Right lobe of liver (tissue), 6 donors: ENCODE measurements at regions not wholly inside any gene's neighbourhood (a gene's known extent, or its start where the extent isn't known, plus 50 kb on each side); places are given as distances from the start of the nearest gene placed in this dataset.

Experiments
- ATAC-seq, 4 donors: fragments of 200-7000 bp; cut with Tn5 transposase; one replicate each; pipeline ENCODE4 v1.9.1; 2020; ENCODE audit warnings: mild to moderate bottlenecking in 4 of 4, moderate library complexity in 4 of 4
- DNase-seq, 3 donors: peaks; one replicate each; pipeline ENCODE4 v3.0.0-alpha.2; 2020
- H3K27ac ChIP-seq, 3 donors: fragments of 200-600 bp; one replicate each; pipeline ENCODE4 v1.8.0; 2022
- H3K27me3 ChIP-seq, 2 donors: fragments of 200-600 bp; one replicate each; pipeline ENCODE4 v1.8.0; 2022
- H3K36me3 ChIP-seq, 4 donors: fragments of 200-600 bp; sonication (generic) in 1 of 4; one replicate each; pipeline versions ENCODE4 v1.5.1 to v1.8.0; 2017 to 2022; ENCODE audit warnings: control low read depth in 1 of 4
- H3K4me1 ChIP-seq, 4 donors: fragments of 200-600 bp; sonication (generic) in 1 of 4; one replicate each; pipeline versions ENCODE4 v1.5.1 to v1.8.0; 2017 to 2022; ENCODE audit warnings: control low read depth in 1 of 4
- H3K4me3 ChIP-seq, 3 donors: fragments of 200-600 bp; one replicate each; pipeline ENCODE4 v1.8.0; 2022
- H3K9me3 ChIP-seq, 4 donors: fragments of 200-600 bp; sonication (generic) in 1 of 4; one replicate each; pipeline versions ENCODE4 v1.5.1 to v1.8.0; 2017 to 2022; ENCODE audit warnings: control low read depth in 1 of 4
- CTCF ChIP-seq, 4 donors: fragments of 200-600 bp in 3 of 4; fragments of 450-650 bp in 1 of 4; IDR thresholded peaks; one replicate each; pipeline versions ENCODE4 v1.5.1 to v1.8.0; 2016 to 2022; ENCODE audit warnings: antibody characterized with exemption in 4 of 4, mild to moderate bottlenecking in 2 of 4
- POLR2A ChIP-seq: fragments of 450-650 bp; IDR thresholded peaks from one replicate; pipeline ENCODE4 v1.6.1; 2017; ENCODE audit warnings: antibody characterized with exemption, mild to moderate bottlenecking
- WGBS: methylation state at CpG from one replicate; pipeline ENCODE4 v1.1.6; 2018; ENCODE audit warnings: low coverage, low lambda C conversion rate; ENCODE audit not compliant: insufficient coverage; ENCODE audit errors: missing lambda C conversion rate; 5-methylcytosine and 5-hydroxymethylcytosine counted together
- intact Hi-C, 2 donors: fragments of 100-400 bp; cut with DNase I; formaldehyde crosslinking; loops; one replicate each; pipeline versions ENCODE4 v1.11.2 to v1.14.1; 2022
- donor health status: DM: no; HTN: yes; CAD: no.
- donor health status: DM: no; HTN: no; CAD: no.
- donor health status: DM: no; HTN: no; CAD: no.
- donor health status: DM: no; HTN: yes; CAD: no.
- donor health status: DM: no; HTN: yes; CAD: no.

GRCh38 chr2:5253263-5253662 lies 438.9 kb upstream of the SOX11 start:
- DNase-seq, result no peak
- 64% methylated on average over 9 of the region's 9 CpGs for WGBS
- H3K9me3 ChIP-seq, result no peaks in the 10 kb centered on the region
- H3K36me3 ChIP-seq, result no peaks in the 10 kb centered on the region
- ATAC-seq, result no peak
- no peaks in the 10 kb centered on the region for H3K27me3 ChIP-seq
- H3K27ac ChIP-seq, result no peak overlapping the region
- intact Hi-C loops, result no loop called here
- TF ChIP-seq POLR2A (no peak), CTCF (IDR thresholded peaks at IDR 0.05) (no peak)
- H3K4me3 ChIP-seq, result no peak overlapping the region
- no peaks in the 10 kb centered on the region for H3K4me1 ChIP-seq

GRCh38 chr2:5254791-5255332 lies 437.3 kb upstream of the SOX11 start:
- H3K27me3 ChIP-seq, result no peaks in the 10 kb centered on the region
- DNase-seq (no peak), ATAC-seq (no peak)
- H3K9me3 ChIP-seq, result no peaks in the 10 kb centered on the region
- no peaks in the 10 kb centered on the region for H3K4me1 ChIP-seq
- 57% methylated on average over 8 of the region's 8 CpGs for WGBS
- intact Hi-C loops, result no loop called here
- no peaks in the 10 kb centered on the region for H3K36me3 ChIP-seq
- TF ChIP-seq POLR2A (no peak), CTCF (IDR thresholded peaks at IDR 0.05) (no peak)
- no peak overlapping the region for H3K27ac ChIP-seq
- H3K4me3 ChIP-seq, result no peak overlapping the region

- H3K27ac ChIP-seq, result no peak overlapping the region
- no peak overlapping the region for H3K4me3 ChIP-seq
- DNase-seq (no peak), ATAC-seq (no peak)
- no peaks in the 10 kb centered on the region for H3K27me3 ChIP-seq
- 53% methylated on average over 1 of the region's 1 CpG for WGBS
- no peaks in the 10 kb centered on the region for H3K4me1 ChIP-seq
- H3K36me3 ChIP-seq, result no peaks in the 10 kb centered on the region
- intact Hi-C loops, result no loop called here
- no peaks in the 10 kb centered on the region for H3K9me3 ChIP-seq
- TF ChIP-seq CTCF (IDR thresholded peaks at IDR 0.05), result no peak
- TF ChIP-seq POLR2A, result no peak
Measured at GRCh38 chr2:5263291-5263690, 428.9 kb upstream of the SOX11 start.

- no peaks in the 10 kb centered on the region for H3K36me3 ChIP-seq
- ATAC-seq (no peak), DNase-seq (no peak)
- no peak overlapping the region for H3K4me3 ChIP-seq
- H3K9me3 ChIP-seq, result no peaks in the 10 kb centered on the region
- WGBS, result 21% methylated on average over 3 of the region's 3 CpGs
- intact Hi-C loops, result no loop called here
- H3K4me1 ChIP-seq, result no peaks in the 10 kb centered on the region
- no peak overlapping the region for H3K27ac ChIP-seq
- no peaks in the 10 kb centered on the region for H3K27me3 ChIP-seq
- TF ChIP-seq POLR2A (no peak), CTCF (IDR thresholded peaks at IDR 0.05) (no peak)
Measured at GRCh38 chr2:5264361-5264760, 427.8 kb upstream of the SOX11 start.

- no peak for TF ChIP-seq CTCF (IDR thresholded peaks at IDR 0.05)
- no peak for TF ChIP-seq POLR2A
- 29% methylated on average over 1 of the region's 1 CpG for WGBS
- no peaks in the 10 kb centered on the region for H3K36me3 ChIP-seq
- intact Hi-C loops, result no loop called here
- ATAC-seq (no peak), DNase-seq (no peak)
- H3K27me3 ChIP-seq, result no peaks in the 10 kb centered on the region
- H3K9me3 ChIP-seq, result no peaks in the 10 kb centered on the region
- H3K4me1 ChIP-seq, result no peaks in the 10 kb centered on the region
- no peak overlapping the region for H3K4me3 ChIP-seq
- no peak overlapping the region for H3K27ac ChIP-seq
Measured at GRCh38 chr2:5285061-5285460, 407.1 kb upstream of the SOX11 start.
